ENCODE measurements at regions not wholly inside any gene's neighbourhood (a gene's known extent, or its start where the extent isn't known, plus 50 kb on each side); places are given as distances from the start of the nearest gene placed in this dataset.

DNA sequence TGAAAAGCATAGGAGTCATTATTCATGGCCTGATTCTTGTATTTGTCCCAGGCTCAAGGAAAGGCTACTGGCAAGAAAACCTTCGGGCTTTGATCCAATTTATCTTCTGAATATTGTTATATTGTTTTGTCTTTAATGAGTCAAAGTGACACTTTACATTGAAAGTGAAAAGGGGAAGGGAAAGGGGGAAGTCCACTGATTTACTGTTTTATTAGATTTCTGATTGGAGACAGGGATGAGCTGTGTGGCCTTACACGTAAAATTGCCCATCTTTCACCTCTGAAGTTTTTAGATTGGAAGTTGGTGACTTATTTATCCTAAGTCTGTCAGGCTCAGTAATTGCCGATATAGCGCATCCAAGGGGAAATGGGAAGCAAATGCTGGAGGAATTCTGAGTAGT, 843.8 kb upstream of the LRRTM1 start:
- no peaks in the 10 kb centered on the region for H3K4me1 Mint-ChIP-seq
- no peaks in the 10 kb centered on the region for H3K36me3 Mint-ChIP-seq
- H3K9me3 Mint-ChIP-seq, result peaks cover 25% of the 10 kb centered on the region
- H3K4me3 Mint-ChIP-seq, result no peak overlapping the region
- DNase-seq (ENCODE audit: low spot score in 2 of 2), result no peak
- no peak overlapping the region for H3K27ac Mint-ChIP-seq
- ATAC-seq, result no peak

DNA sequence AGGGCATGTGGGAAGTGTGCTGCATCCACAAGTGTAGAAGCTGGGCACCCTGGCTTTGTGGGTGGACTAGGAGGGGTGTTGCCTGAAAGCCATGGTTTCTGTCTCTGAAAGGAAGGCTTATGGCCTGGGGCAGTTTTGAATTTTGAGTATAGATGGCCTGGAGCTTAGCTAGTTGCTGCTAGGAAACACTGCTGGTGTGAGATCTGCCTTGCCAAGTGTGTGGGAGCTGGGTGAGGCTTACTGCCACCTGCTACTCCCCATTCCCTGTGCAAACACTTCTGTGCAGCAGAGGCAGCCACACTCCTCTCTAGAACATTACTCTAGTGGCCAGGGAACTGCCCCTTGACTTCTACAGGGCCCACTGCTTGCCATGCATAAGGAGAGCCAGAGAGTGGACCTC, 831.7 kb upstream of the LRRTM1 start:
- no peak for ATAC-seq
- H3K9me3 Mint-ChIP-seq, result peaks cover 10% of the 10 kb centered on the region
- DNase-seq (ENCODE audit: low spot score in 2 of 2), result no peak
- no peaks in the 10 kb centered on the region for H3K4me1 Mint-ChIP-seq
- H3K36me3 Mint-ChIP-seq, result no peaks in the 10 kb centered on the region
- H3K27ac Mint-ChIP-seq, result no peak overlapping the region
- H3K4me3 Mint-ChIP-seq, result no peak overlapping the region

DNA sequence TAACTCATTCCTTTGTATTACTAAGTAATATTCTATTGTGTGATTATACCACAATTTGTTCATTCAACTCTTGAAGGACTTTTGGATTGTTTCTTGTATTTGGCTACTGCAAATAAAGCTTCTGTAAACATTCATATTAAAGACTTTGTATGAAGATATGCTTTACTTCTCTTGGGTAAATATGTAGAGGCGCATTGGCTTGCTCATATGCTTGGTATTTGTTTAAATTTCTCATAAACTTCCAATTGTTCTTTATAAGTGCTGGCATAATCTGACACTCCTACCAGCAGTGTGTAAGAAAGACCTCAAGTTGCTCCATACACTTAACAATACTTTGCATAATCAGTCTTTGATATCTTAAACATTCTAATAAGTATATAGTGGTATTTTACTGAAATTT, 792.8 kb upstream of the LRRTM1 start:
- H3K27ac Mint-ChIP-seq, result no peak overlapping the region
- H3K4me3 Mint-ChIP-seq, result no peak overlapping the region
- peaks cover 34% of the 10 kb centered on the region for H3K9me3 Mint-ChIP-seq
- no peak for DNase-seq (ENCODE audit: low spot score in 2 of 2)
- no peaks in the 10 kb centered on the region for H3K4me1 Mint-ChIP-seq
- no peaks in the 10 kb centered on the region for H3K36me3 Mint-ChIP-seq
- ATAC-seq, result no peak

DNA sequence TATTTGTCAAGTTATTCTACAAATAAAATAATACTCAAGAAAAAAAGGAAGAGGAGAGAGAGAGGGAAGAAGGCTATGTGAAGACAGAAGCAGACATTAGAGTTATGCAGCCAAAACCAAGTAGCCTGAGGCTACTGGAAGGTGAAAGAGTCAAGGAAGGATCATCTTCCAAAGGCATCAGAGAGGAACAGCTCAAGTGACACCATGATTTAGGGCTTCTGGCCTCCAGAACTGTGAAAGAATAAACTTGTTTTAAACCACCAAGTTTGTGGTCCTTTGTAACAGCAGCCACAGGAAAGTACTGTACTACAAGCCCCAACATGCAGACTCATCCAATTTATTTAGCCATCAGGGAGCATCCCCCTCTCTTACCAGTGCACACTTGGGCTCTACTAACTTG, 788.5 kb upstream of the LRRTM1 start:
- Mint-ChIP-seq H3K36me3 (no peaks in the 10 kb centered on the region), H3K4me1 (no peaks in the 10 kb centered on the region)

DNA sequence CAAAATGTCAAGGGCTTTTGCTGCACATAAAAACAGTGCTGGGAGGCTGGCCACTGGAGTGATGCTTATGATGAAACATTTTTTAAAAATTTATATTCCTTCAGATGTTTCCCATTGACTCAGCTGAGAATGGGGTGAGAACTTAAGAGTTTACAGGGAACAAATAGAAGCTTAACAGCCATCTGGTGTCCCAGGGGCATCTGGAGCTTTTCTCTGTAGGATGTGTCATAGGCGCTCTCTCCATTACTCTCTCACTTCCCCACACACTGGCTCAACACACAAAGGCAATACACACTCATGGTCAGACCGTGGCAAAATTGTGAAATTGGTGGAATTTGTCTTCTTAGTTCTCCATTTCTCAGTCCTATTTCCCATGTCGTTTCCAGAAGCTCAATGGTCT, 783.1 kb upstream of the LRRTM1 start:
- no peak overlapping the region for H3K4me3 Mint-ChIP-seq
- peaks cover 17% of the 10 kb centered on the region for H3K9me3 Mint-ChIP-seq
- no peak for DNase-seq (ENCODE audit: low spot score in 2 of 2)
- H3K27ac Mint-ChIP-seq, result no peak overlapping the region
- no peaks in the 10 kb centered on the region for H3K36me3 Mint-ChIP-seq
- ATAC-seq, result no peak
- H3K4me1 Mint-ChIP-seq, result no peaks in the 10 kb centered on the region

More for the DNA sequence above, 788.5 kb upstream of the LRRTM1 start:
- Mint-ChIP-seq H3K9me3 (peaks cover 19% of the 10 kb centered on the region), H3K4me3 (no peak overlapping the region), H3K27ac (no peak overlapping the region)
- no peak for ATAC-seq
- DNase-seq (ENCODE audit: low spot score in 2 of 2), result no peak

DNA sequence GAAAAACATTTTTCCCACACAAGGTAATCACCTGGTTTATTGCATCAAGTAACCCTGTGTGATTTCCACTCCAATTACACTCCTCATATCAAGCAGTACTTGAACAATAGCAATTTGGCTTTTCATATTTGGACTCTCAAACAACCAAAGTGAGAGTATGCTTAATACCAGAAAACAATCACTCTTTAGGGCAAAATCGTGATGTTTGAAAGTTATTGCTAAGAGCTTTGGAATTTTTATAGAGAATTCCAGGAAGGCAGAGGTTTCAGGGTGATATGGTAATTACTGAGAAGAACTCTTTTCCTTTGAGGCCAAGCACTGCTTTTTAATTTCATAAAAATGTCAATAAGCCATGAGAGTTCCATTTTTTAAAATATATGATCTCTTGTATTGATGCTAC, 779.5 kb upstream of the LRRTM1 start:
- DNase-seq (ENCODE audit: low spot score in 2 of 2) (no peak), ATAC-seq (no peak)
- Mint-ChIP-seq H3K36me3 (no peaks in the 10 kb centered on the region), H3K4me3 (no peak overlapping the region), H3K4me1 (no peaks in the 10 kb centered on the region), H3K27ac (no peak overlapping the region), H3K9me3 (peaks cover 19% of the 10 kb centered on the region)

DNA sequence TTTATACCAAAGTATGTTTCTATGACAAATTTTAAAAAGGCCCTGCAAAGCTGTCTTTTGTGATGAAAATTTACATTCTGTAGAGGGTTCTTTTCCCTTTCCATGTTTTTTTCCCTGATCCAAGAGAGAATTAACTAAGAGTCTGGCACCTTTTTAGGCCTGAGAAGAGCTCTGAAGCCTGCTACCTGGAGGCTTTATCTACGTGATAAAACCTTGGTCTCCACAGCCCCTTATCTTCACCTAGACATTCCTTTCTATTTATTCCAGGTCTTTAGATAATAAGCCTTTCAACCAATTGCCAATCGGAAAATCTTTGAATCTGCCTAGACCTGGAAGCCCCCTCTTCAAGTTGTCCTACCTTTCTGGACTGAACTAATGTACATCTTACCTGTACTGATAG, 774.1 kb upstream of the LRRTM1 start:
- Mint-ChIP-seq H3K36me3 (no peaks in the 10 kb centered on the region), H3K27ac (no peak overlapping the region), H3K4me3 (no peak overlapping the region), H3K4me1 (no peaks in the 10 kb centered on the region), H3K9me3 (peaks cover 18% of the 10 kb centered on the region)
- DNase-seq (ENCODE audit: low spot score in 2 of 2), result no peak
- no peak for ATAC-seq

DNA sequence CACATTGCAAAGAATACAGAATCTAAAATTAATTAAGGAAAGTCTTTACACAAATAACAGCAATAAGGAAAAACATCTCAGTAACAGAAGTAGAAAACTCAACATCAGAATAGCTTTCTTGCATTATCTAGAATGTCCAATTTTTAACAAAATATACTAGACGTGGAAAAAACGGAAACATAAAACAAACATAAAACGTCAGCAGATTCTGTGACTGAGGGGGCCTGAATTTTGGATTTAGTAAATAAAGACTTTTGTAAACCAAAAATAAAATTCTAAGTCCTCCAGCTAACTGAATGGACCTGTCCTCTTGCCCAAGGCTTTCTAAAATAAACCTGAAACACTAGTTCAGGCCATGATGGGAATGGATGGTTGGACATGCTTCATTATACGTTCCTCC, 773.5 kb upstream of the LRRTM1 start:
- Mint-ChIP-seq H3K9me3 (peaks cover 17% of the 10 kb centered on the region), H3K27ac (no peak overlapping the region), H3K4me3 (no peak overlapping the region), H3K4me1 (no peaks in the 10 kb centered on the region), H3K36me3 (no peaks in the 10 kb centered on the region)
- ATAC-seq (no peak), DNase-seq (ENCODE audit: low spot score in 2 of 2) (no peak)

DNA sequence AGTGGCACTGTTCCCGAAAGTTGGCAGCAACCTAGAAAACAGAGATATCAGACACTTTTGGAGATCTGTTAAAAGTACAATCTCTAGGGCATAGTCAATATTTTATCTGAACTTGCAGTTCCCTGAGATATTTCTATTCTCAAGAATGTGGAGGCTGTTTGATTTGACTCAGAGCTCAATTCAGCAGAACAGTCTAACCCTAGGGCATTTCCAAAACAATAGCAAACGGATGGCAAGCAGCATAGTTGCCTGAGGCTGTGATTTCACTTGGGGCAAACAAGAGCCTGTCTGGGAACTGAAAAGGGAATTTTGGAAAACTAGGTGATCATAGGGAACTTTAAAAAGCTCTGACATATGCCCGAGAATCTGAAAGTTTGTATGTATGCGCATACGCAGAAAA, 772.8 kb upstream of the LRRTM1 start:
- ATAC-seq, result no peak

DNA sequence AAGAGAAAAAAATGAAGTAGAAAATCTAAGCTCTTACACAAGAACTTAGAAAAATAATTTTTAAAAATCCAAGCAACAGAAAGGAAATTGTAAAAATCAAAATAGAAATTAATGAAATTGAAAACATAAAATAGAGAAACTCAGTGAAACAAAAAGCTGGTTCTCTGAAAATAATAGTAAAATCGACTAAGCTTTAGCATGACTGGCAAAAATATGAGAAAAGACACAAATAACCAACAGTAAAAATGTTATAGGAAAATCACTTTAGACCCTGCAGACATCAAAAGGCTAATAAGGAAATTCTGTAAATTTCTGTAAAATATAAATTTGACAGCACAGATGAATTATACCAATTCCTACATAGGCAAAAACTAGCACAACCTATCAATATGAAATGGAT, 768.9 kb upstream of the LRRTM1 start:
- no peaks in the 10 kb centered on the region for H3K36me3 Mint-ChIP-seq
- no peaks in the 10 kb centered on the region for H3K4me1 Mint-ChIP-seq
- peaks cover 24% of the 10 kb centered on the region for H3K9me3 Mint-ChIP-seq
- ATAC-seq (no peak), DNase-seq (ENCODE audit: low spot score in 2 of 2) (no peak)
- H3K27ac Mint-ChIP-seq, result no peak overlapping the region
- H3K4me3 Mint-ChIP-seq, result no peak overlapping the region

More for the DNA sequence above, 772.8 kb upstream of the LRRTM1 start:
- no peak overlapping the region for H3K4me3 Mint-ChIP-seq
- no peak overlapping the region for H3K27ac Mint-ChIP-seq
- H3K9me3 Mint-ChIP-seq, result peaks cover 17% of the 10 kb centered on the region
- DNase-seq (ENCODE audit: low spot score in 2 of 2), result no peak
- no peaks in the 10 kb centered on the region for H3K36me3 Mint-ChIP-seq
- no peaks in the 10 kb centered on the region for H3K4me1 Mint-ChIP-seq

DNA sequence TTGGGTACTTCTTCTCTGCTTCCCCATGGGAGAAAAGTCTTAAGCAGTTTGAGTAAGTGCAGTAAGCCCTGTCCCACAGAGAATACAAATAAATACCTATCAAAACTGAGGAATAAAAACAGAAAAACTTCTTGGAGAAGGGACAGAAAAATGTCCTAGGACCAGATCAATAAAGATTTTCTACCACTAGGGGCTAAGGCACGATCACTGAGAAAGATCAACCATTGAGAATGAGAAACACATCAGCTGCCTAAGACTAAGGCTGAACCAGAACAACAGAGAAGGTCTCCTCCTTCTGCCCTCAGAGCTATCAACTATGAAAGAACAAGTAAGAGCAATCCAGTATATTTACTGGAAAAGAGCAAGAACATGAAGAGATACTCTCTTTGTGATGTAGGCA, 763.6 kb upstream of the LRRTM1 start:
- no peak overlapping the region for H3K27ac Mint-ChIP-seq
- no peaks in the 10 kb centered on the region for H3K36me3 Mint-ChIP-seq
- DNase-seq (ENCODE audit: low spot score in 2 of 2) (no peak), ATAC-seq (no peak)
- H3K4me1 Mint-ChIP-seq, result no peaks in the 10 kb centered on the region
- no peak overlapping the region for H3K4me3 Mint-ChIP-seq
- peaks cover 30% of the 10 kb centered on the region for H3K9me3 Mint-ChIP-seq

DNA sequence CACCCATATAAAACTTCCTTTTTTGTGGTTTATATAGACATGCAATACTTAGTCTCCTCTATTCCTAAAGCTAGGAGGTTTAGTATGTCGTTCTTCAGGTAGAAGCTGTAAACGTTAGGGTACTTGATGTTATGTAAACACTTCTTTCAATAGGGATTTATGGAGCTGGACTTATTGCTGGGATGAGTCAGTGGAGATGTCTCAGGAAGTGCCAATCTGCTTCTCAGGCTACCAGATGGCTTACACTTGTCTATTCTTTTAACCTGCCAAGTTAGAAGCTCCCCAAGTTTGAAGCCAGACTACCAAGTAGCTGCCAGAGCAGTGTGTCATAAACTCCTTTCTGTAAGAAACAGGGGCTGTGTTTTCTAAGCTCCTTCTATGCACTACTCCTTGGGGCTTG, 756.5 kb upstream of the LRRTM1 start:
- Mint-ChIP-seq H3K9me3 (peaks cover 21% of the 10 kb centered on the region), H3K4me1 (no peaks in the 10 kb centered on the region), H3K27ac (no peak overlapping the region), H3K36me3 (no peaks in the 10 kb centered on the region), H3K4me3 (no peak overlapping the region)
- DNase-seq (ENCODE audit: low spot score in 2 of 2) (no peak), ATAC-seq (no peak)

DNA sequence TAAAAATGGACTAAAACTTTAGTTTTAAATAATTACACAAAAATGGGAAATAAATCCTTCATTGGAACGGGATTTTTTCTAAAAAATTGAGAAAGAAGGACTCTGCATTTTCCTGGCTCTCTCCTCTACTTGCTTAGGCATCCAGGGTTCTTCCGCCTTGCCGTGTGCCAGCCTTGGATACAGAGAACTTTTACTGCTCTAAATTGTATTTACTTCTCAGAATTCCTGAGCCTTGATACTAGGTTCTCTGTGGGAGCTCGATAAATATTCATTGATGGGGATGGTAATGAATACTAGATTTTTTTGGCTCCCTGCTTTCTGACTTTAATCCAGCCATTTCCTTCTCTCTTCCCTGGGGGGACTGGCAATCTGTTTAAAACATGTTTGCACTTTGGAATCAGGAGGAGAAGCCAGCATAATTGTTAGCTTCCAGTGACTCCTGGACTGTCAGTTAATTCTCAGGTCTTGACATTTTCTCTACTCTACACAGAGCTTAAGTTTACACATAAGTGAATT, 746.1 kb upstream of the LRRTM1 start:
- DNase-seq (ENCODE audit: low spot score in 2 of 2), result no peak
- H3K27ac Mint-ChIP-seq, result no peak overlapping the region
- peaks cover 26% of the 10 kb centered on the region for H3K9me3 Mint-ChIP-seq
- no peaks in the 10 kb centered on the region for H3K4me1 Mint-ChIP-seq
- no peaks in the 10 kb centered on the region for H3K36me3 Mint-ChIP-seq
- no peak for ATAC-seq
- H3K4me3 Mint-ChIP-seq, result no peak overlapping the region

DNA sequence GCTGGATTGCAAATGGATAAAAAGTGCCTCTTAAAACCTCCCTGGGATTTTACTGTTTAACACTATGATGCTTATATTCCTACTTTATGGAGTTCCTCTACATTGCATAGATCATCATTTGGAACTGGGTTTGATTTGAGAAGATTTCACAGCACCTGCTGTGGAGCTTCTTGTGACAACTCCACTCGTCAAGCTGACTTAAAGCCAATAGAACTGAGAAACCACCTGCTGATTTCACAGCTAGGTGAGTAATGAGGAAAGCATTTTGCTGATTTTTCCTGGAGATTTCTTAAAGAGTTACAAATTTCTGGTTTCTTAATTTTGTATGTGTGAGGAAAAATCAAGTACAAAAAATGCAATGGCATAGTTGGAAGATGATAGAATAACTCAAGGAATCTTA, 739.1 kb upstream of the LRRTM1 start:
- H3K9me3 Mint-ChIP-seq, result peaks cover 30% of the 10 kb centered on the region
- ATAC-seq (no peak), DNase-seq (ENCODE audit: low spot score in 2 of 2) (no peak)
- H3K27ac Mint-ChIP-seq, result no peak overlapping the region
- H3K4me3 Mint-ChIP-seq, result no peak overlapping the region
- H3K4me1 Mint-ChIP-seq, result no peaks in the 10 kb centered on the region
- H3K36me3 Mint-ChIP-seq, result no peaks in the 10 kb centered on the region

DNA sequence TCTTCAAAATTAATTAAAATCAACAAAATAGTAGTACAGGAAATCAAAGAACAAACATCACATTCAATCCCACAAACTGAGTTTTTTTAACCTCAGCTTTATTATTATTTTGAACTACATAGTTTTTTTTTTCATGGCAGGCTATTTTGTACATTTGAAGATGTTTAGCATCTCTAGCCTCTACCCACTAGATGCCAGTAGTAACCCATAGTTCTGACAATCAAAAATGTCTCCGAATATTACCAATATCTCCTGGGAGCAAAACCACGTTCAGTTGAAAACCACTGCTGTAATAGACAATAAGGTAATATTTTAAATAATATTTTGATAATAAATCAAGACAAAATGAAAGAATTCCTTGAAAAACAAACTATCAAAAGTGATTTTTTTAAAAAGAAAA, 702.6 kb upstream of the LRRTM1 start:
- H3K4me1 Mint-ChIP-seq, result no peaks in the 10 kb centered on the region
- peaks cover 10% of the 10 kb centered on the region for H3K9me3 Mint-ChIP-seq
- H3K36me3 Mint-ChIP-seq, result no peaks in the 10 kb centered on the region
- DNase-seq (ENCODE audit: low spot score in 2 of 2) (no peak), ATAC-seq (no peak)
- H3K27ac Mint-ChIP-seq, result no peak overlapping the region
- H3K4me3 Mint-ChIP-seq, result no peak overlapping the region

DNA sequence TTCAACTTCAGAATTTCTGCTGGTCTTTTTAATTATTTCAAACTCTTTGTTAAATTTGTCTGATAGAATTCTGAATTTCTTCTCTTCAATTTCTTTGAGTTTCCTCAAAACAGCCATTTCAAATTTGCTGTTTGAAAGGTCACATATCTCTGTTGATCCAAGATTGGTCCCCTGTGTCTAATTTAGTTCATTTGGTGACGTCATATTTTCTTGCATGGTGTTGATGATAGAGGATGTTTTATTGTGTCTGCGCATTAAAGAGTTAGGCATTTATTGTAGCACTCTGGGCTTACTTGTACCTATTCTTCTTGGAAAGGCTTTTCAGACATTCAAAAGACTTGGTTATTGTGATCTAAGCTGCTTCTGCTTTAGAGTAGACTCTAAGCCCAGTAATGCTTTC, 698.4 kb upstream of the LRRTM1 start:
- H3K36me3 Mint-ChIP-seq, result no peaks in the 10 kb centered on the region
- peaks cover 27% of the 10 kb centered on the region for H3K9me3 Mint-ChIP-seq
- ATAC-seq, result no peak
- no peak for DNase-seq (ENCODE audit: low spot score in 2 of 2)
- no peak overlapping the region for H3K4me3 Mint-ChIP-seq
- no peak overlapping the region for H3K27ac Mint-ChIP-seq
- H3K4me1 Mint-ChIP-seq, result no peaks in the 10 kb centered on the region

DNA sequence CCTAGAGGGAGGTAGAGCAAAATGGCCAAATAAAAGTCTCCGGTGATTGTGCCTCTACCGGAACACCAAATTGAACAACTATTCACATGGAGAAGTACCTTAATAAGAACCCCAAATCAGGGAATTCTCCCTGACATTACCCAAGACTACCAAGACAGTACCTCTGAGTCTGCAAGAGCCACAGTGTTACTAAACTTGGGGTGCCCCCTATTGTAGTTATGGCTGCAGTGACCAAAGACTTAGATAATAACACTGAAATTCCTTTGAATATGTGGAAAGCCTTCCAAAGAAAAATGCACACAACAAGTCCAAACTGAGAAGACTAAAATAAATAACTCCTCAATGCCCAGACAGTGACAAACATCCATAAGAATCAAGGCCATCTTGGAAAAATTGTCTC, 682.9 kb upstream of the LRRTM1 start:
- Mint-ChIP-seq H3K9me3 (peaks cover 21% of the 10 kb centered on the region), H3K36me3 (no peaks in the 10 kb centered on the region), H3K27ac (no peak overlapping the region), H3K4me1 (no peaks in the 10 kb centered on the region), H3K4me3 (no peak overlapping the region)
- no peak for ATAC-seq
- no peak for DNase-seq (ENCODE audit: low spot score in 2 of 2)
